HepG2 (cell line): ENCODE measurements at regions not wholly inside any gene's neighbourhood (a gene's known extent, or its start where the extent isn't known, plus 50 kb on each side); places are given as distances from the start of the nearest gene placed in this dataset.

Source experiments
- ATAC-seq: fragments of 200-7000 bp; cut with Tn5 transposase; 3 replicates; pipeline ENCODE4 v1.9.1; 2020; ENCODE audit warnings: mild to moderate bottlenecking, moderate library complexity
- BruUV-seq: library from RNA; stranded (reverse); fragments of 400-500 nt; replicated peaks from 2 replicates; lab custom pipeline; 2021; lab: Mats Ljungman, UMichigan
- CTCF ChIA-PET: fragments of 300-600 bp; formaldehyde crosslinking; extraction: SDS; loops from one replicate; lab custom pipeline; 2021; ENCODE audit warnings: low total read pairs, inconsistent platforms, low intra/inter-chr PET ratio; lab: Yijun Ruan, JAX
- POLR2A ChIA-PET: fragments of 350-600 bp; sonication (Branson Sonifier 250); formaldehyde crosslinking; loops from one replicate; lab custom pipeline; 2020; ENCODE audit warnings: antibody characterized with exemption, inconsistent platforms; lab: Yijun Ruan, JAX
- DNase-seq: peaks from one replicate; pipeline ENCODE4 v3.0.0-alpha.2; 2015; ENCODE audit warnings: low spot score
- FAIRE-seq: peaks from 3 replicates; lab custom pipeline; 2011; peaks lifted over from hg19 to GRCh38; lab: Jason Lieb, UNC
- H2AFZ ChIP-seq: one replicate; pipeline ENCODE4 v1.6.1; 2011; ENCODE audit warnings: low read length, inconsistent platforms
- H3K27ac ChIP-seq: fragments of 300-600 bp; 3 replicates; pipeline ENCODE4 v1.8.0; 2011; ENCODE audit warnings: mixed run types, mild to moderate bottlenecking, mixed read lengths, low read length, inconsistent platforms; ENCODE audit not compliant: insufficient read depth; ENCODE audit errors: extremely low read length
- H3K27me3 ChIP-seq, 2 experiments: fragments of 200-600 bp in 1 of 2; 2 replicates in 1 of 2; 3 replicates in 1 of 2; pipeline versions ENCODE4 v1.6.0 to v1.8.0; 2011; ENCODE audit warnings: low read length in 2 of 2, mild to moderate bottlenecking in 2 of 2, moderate library complexity in 2 of 2, inconsistent platforms in 1 of 2; ENCODE audit not compliant: insufficient read depth in 2 of 2, control insufficient read depth in 1 of 2
- H3K36me3 ChIP-seq, 2 experiments: fragments of 200-600 bp in 1 of 2; replicated peaks in 1 of 2; 2 replicates in 1 of 2; 3 replicates in 1 of 2; pipeline versions ENCODE4 v1.5.1 to v1.8.0; 2011; ENCODE audit warnings: low read length in 2 of 2, inconsistent platforms in 1 of 2; ENCODE audit not compliant: insufficient read depth in 2 of 2, control insufficient read depth in 1 of 2
- H3K4me1 ChIP-seq: 2 replicates; pipeline ENCODE4 v1.5.1; 2012; ENCODE audit warnings: low read length, inconsistent platforms; ENCODE audit not compliant: insufficient read depth
- H3K4me2 ChIP-seq: 2 replicates; pipeline ENCODE4 v1.6.0; 2011; ENCODE audit warnings: low read depth, low read length, inconsistent platforms
- H3K4me3 ChIP-seq, 3 experiments: fragments of 200-600 bp in 1 of 3; sonication (generic), shearing (Covaris generic) in 1 of 3; replicated peaks in 1 of 3; 2 replicates each; pipeline ENCODE4 v1.5.1; 2011 to 2016; ENCODE audit warnings: low read length in 3 of 3, inconsistent platforms in 2 of 3, low read depth in 2 of 3, mild to moderate bottlenecking in 2 of 3, control low read depth in 1 of 3, mixed read lengths in 1 of 3; ENCODE audit not compliant: insufficient read depth in 1 of 3
- H3K79me2 ChIP-seq: one replicate; pipeline ENCODE4 v1.6.1; 2011; ENCODE audit warnings: low read length, inconsistent platforms; ENCODE audit not compliant: insufficient read depth
- H3K9ac ChIP-seq: 2 replicates; pipeline ENCODE4 v1.6.0; 2011; ENCODE audit warnings: mild to moderate bottlenecking, low read depth, low read length, inconsistent platforms; ENCODE audit not compliant: insufficient read depth
- H3K9me3 ChIP-seq: 2 replicates; pipeline ENCODE4 v1.5.1; 2012; ENCODE audit warnings: mild to moderate bottlenecking, low read length
- H4K20me1 ChIP-seq: 2 replicates; pipeline ENCODE4 v1.6.0; 2011; ENCODE audit warnings: inconsistent platforms, mild to moderate bottlenecking, low read length, moderate library complexity; ENCODE audit not compliant: insufficient read depth
- ETV5 ChIP-seq: IDR thresholded peaks from 2 replicates; pipeline ENCODE4 v1.6.1; 2018; ENCODE audit warnings: missing biosample characterization, missing genetic modification reagents, inconsistent platforms, borderline replicate concordance
- HNRNPUL1 ChIP-seq: fragments of 200-400 bp; formaldehyde crosslinking; IDR thresholded peaks from 2 replicates; pipeline ENCODE4 v1.6.1; 2017; ENCODE audit warnings: low read depth, mild to moderate bottlenecking, low read length, moderate library complexity
- PRDM15 ChIP-seq: sonication (generic); formaldehyde crosslinking; IDR thresholded peaks from 2 replicates; pipeline ENCODE4 v1.4.0; 2020; ENCODE audit warnings: missing genetic modification reagents
- RFXAP ChIP-seq: sonication (generic); formaldehyde crosslinking; IDR thresholded peaks from 2 replicates; pipeline ENCODE4 v1.4.0; 2020; ENCODE audit warnings: missing genetic modification reagents, borderline replicate concordance
- SP1 ChIP-seq, 2 experiments: fragments of 450-650 bp in 1 of 2; sonication (generic) in 1 of 2; formaldehyde crosslinking in 1 of 2; IDR thresholded peaks; 2 replicates each; pipeline versions ENCODE4 v1.4.0 to v1.6.1; 2016 to 2020; ENCODE audit warnings: missing genetic modification reagents in 1 of 2
- SPEN ChIP-seq: sonication (generic); formaldehyde crosslinking; IDR thresholded peaks from 2 replicates; pipeline ENCODE4 v1.5.1; 2020; ENCODE audit warnings: low read depth, mild to moderate bottlenecking, missing genetic modification reagents
- TGIF2 ChIP-seq: IDR thresholded peaks from 2 replicates; pipeline ENCODE4 v1.6.1; 2016; ENCODE audit warnings: control low read depth, missing compliant biosample characterization
- THAP11 ChIP-seq: IDR thresholded peaks from 2 replicates; pipeline ENCODE4 v1.6.1; 2016; ENCODE audit warnings: missing biosample characterization, missing genetic modification reagents
- TP53 ChIP-seq: sonication (generic); formaldehyde crosslinking; conservative IDR thresholded peaks from 2 replicates; pipeline ENCODE4 v1.4.0; 2020; ENCODE audit warnings: missing genetic modification reagents
- ZBTB42 ChIP-seq: sonication (generic); formaldehyde crosslinking; IDR thresholded peaks from 2 replicates; pipeline ENCODE4 v1.5.0; 2020; ENCODE audit warnings: mild to moderate bottlenecking, missing genetic modification reagents
- ZFP36L1 ChIP-seq: sonication (generic); formaldehyde crosslinking; IDR thresholded peaks from 2 replicates; pipeline ENCODE4 v1.8.0; 2022; ENCODE audit warnings: mild to moderate bottlenecking, missing genetic modification reagents, moderate library complexity
- ZNF317 ChIP-seq: sonication (generic); formaldehyde crosslinking; IDR thresholded peaks from 2 replicates; pipeline ENCODE4 v1.5.0; 2020; ENCODE audit warnings: mild to moderate bottlenecking, missing genetic modification reagents
- ZNF431 ChIP-seq: sonication (generic); formaldehyde crosslinking; IDR thresholded peaks from 2 replicates; pipeline ENCODE4 v1.9.0; 2022; ENCODE audit warnings: missing genetic modification reagents, low read depth, mild to moderate bottlenecking, borderline replicate concordance
- ZNF546 ChIP-seq: sonication (generic); formaldehyde crosslinking; conservative IDR thresholded peaks from 2 replicates; pipeline ENCODE4 v1.8.1; 2023; ENCODE audit warnings: mild to moderate bottlenecking, missing genetic modification reagents
- ZNF580 ChIP-seq: IDR thresholded peaks from 2 replicates; pipeline ENCODE4 v1.6.1; 2016; ENCODE audit warnings: low read depth, borderline replicate concordance
- ZNF644 ChIP-seq: IDR thresholded peaks from 2 replicates; pipeline ENCODE4 v1.6.1; 2016; ENCODE audit warnings: low read depth
- ZNF691 ChIP-seq: sonication (generic); formaldehyde crosslinking; IDR thresholded peaks from 2 replicates; pipeline ENCODE4 v1.4.0; 2020; ENCODE audit warnings: missing genetic modification reagents, low read depth, mild to moderate bottlenecking, borderline replicate concordance
- ZNF704 ChIP-seq: sonication (generic); formaldehyde crosslinking; IDR thresholded peaks from 2 replicates; pipeline ENCODE4 v1.8.1; 2023; ENCODE audit warnings: mild to moderate bottlenecking, inconsistent platforms, moderate library complexity, missing genetic modification reagents, borderline replicate concordance
- ZNF766 ChIP-seq: sonication (generic); formaldehyde crosslinking; IDR thresholded peaks from 2 replicates; pipeline ENCODE4 v1.5.0; 2020; ENCODE audit warnings: missing genetic modification reagents, borderline replicate concordance
- WGBS: methylation state at CpG from one replicate; pipeline ENCODE4 v1.1.6; 2017; ENCODE audit warnings: low lambda C conversion rate; 5-methylcytosine and 5-hydroxymethylcytosine counted together
- in situ Hi-C: cut with HindIII; loops from 2 replicates; pipeline ENCODE4 v1.10.0; 2017; ENCODE audit warnings: low pct_unique_long_range_greater_than_20kb; ENCODE audit not compliant: extremely low pct_ligation_motif_present
- intact Hi-C: fragments of 100-400 bp; cut with micrococcal nuclease; formaldehyde crosslinking; loops from one replicate; pipeline ENCODE4 v1.10.0; 2022; ENCODE audit not compliant: unreplicated experiment

- no peak overlapping the region for H3K27ac ChIP-seq
- no peak for DNase-seq
- intact Hi-C loops = no loop called here
- ChIA-PET CTCF (no interaction called here), POLR2A (no interaction called here)
- no TSS peak for BruUV-seq
- no peaks in the 10 kb centered on the region for H3K36me3 ChIP-seq
- no peak overlapping the region for H3K4me2 ChIP-seq
- H2AFZ ChIP-seq = no peak overlapping the region
- H3K9me3 ChIP-seq = no peaks in the 10 kb centered on the region
- no peak overlapping the region for H3K9ac ChIP-seq
- in situ Hi-C loops = no loop called here
- WGBS = 3% methylated on average over 3 of the region's 3 CpGs
- no peak overlapping the region for H3K4me3 ChIP-seq
- ATAC-seq = no peak
- H3K79me2 ChIP-seq = no peaks in the 10 kb centered on the region
- FAIRE-seq = no peak
- no peaks in the 10 kb centered on the region for H3K4me1 ChIP-seq
- no peaks in the 10 kb centered on the region for H4K20me1 ChIP-seq
- H3K27me3 ChIP-seq = peaks cover 0 to 4% of the 10 kb centered on the region in 2 experiments; a peak in 1 of 5 replicates
- TF ChIP-seq HNRNPUL1 (no peak), ZNF691 (CRISPR knock-in tag) (no peak), TGIF2 (CRISPR knock-in tag) (no peak), ZFP36L1 (CRISPR knock-in tag) (no peak), ZNF580 (CRISPR knock-in tag) (no peak), ZNF704 (CRISPR knock-in tag) (no peak), TP53 (CRISPR knock-in tag) (no peak), ZNF546 (CRISPR knock-in tag) (no peak), ZBTB42 (CRISPR knock-in tag) (no peak), SPEN (CRISPR knock-in tag) (no peak), ZNF317 (CRISPR knock-in tag) (no peak), ETV5 (CRISPR knock-in tag) (no peak), ZNF431 (CRISPR knock-in tag) (no peak), ZNF644 (CRISPR knock-in tag) (no peak), SP1 (IDR thresholded peaks at IDR 0.05) (no peak), SP1 (CRISPR knock-in tag; IDR thresholded peaks at IDR 0.05) (no peak), PRDM15 (no peak), RFXAP (CRISPR knock-in tag) (no peak), THAP11 (CRISPR knock-in tag) (no peak), ZNF766 (CRISPR knock-in tag) (no peak)
- TF ChIP-seq, all 625 proteins: peak for 0
Measured at GRCh38 chr4:69383281-69383680, 103.0 kb downstream of the UGT2B28 start.
